ENCODE measurements at regions not wholly inside any gene's neighbourhood (a gene's known extent, or its start where the extent isn't known, plus 50 kb on each side); places are given as distances from the start of the nearest gene placed in this dataset.

GRCh38 chr3:1002010-1002409 lies 90.8 kb upstream of the CNTN6 start:
- ChIA-PET POLR2A (ENCODE audit: unreplicated experiment) (no interaction called here), CTCF (no interaction called here)
- intact Hi-C loops (cut with micrococcal nuclease; ENCODE audit: unreplicated experiment) = no loop called here
- no peak overlapping the region for H3K4me2 ChIP-seq
- no peaks in the 10 kb centered on the region for H3K9me2 ChIP-seq (ENCODE audit: insufficient read depth)
- H3K27ac ChIP-seq = no peak overlapping the region
- no peak for DNase-seq
- no peaks in the 10 kb centered on the region for H3K36me3 ChIP-seq (ENCODE audit: low read depth)
- no TSS peak for BruUV-seq (replicated peaks)
- H3K9me3 ChIP-seq (ENCODE audit: insufficient read depth, low read depth) = no peaks in the 10 kb centered on the region
- no peak overlapping the region for H2AFZ ChIP-seq
- H3K4me1 ChIP-seq (replicated peaks; ENCODE audit: insufficient read depth) = no peaks in the 10 kb centered on the region
- no peak overlapping the region for H3K4me3 ChIP-seq
- H3K27me3 ChIP-seq (ENCODE audit: insufficient read depth, low read depth) = no peaks in the 10 kb centered on the region
- no peaks in the 10 kb centered on the region for H3K79me2 ChIP-seq (ENCODE audit: low read depth)
- no peaks in the 10 kb centered on the region for H4K20me1 ChIP-seq (ENCODE audit: insufficient read depth)
- no peaks in the 10 kb centered on the region for H3F3A ChIP-seq (ENCODE audit: insufficient read depth, low read depth)
- TF ChIP-seq EZH2 (IDR thresholded peaks at IDR 0.05; ENCODE audit: low read depth) = no peak
- TF ChIP-seq CTCF (conservative IDR thresholded peaks at IDR 0.05) = no peak

- Histone ChIP-seq H3F3A (ENCODE audit: insufficient read depth, low read depth) (no peaks in the 10 kb centered on the region), H3K4me3 (no peak overlapping the region), H2AFZ (no peak overlapping the region), H3K27me3 (ENCODE audit: insufficient read depth, low read depth) (no peaks in the 10 kb centered on the region), H3K4me2 (no peak overlapping the region), H3K9me2 (ENCODE audit: insufficient read depth) (no peaks in the 10 kb centered on the region), H3K27ac (no peak overlapping the region), H3K4me1 (replicated peaks; ENCODE audit: insufficient read depth) (no peaks in the 10 kb centered on the region), H3K36me3 (ENCODE audit: low read depth) (no peaks in the 10 kb centered on the region), H4K20me1 (ENCODE audit: insufficient read depth) (no peaks in the 10 kb centered on the region), H3K9me3 (ENCODE audit: insufficient read depth, low read depth) (no peaks in the 10 kb centered on the region), H3K79me2 (ENCODE audit: low read depth) (no peaks in the 10 kb centered on the region)
- no peak for TF ChIP-seq EZH2 (IDR thresholded peaks at IDR 0.05; ENCODE audit: low read depth)
- TF ChIP-seq CTCF (conservative IDR thresholded peaks at IDR 0.05) = no peak
- CTCF ChIA-PET = no interaction called here
- POLR2A ChIA-PET (ENCODE audit: unreplicated experiment) = no interaction called here
- BruUV-seq (replicated peaks) = no TSS peak
- no peak for DNase-seq
- intact Hi-C loops (cut with micrococcal nuclease; ENCODE audit: unreplicated experiment) = no loop called here
Measured at GRCh38 chr3:1007866-1008265, 85.0 kb upstream of the CNTN6 start.

- Histone ChIP-seq H3K4me1 (replicated peaks; ENCODE audit: insufficient read depth) (no peaks in the 10 kb centered on the region), H3K79me2 (ENCODE audit: low read depth) (no peaks in the 10 kb centered on the region), H3K9me2 (ENCODE audit: insufficient read depth) (no peaks in the 10 kb centered on the region), H3K27ac (no peak overlapping the region), H3K9me3 (ENCODE audit: insufficient read depth, low read depth) (no peaks in the 10 kb centered on the region), H3F3A (ENCODE audit: insufficient read depth, low read depth) (no peaks in the 10 kb centered on the region), H3K36me3 (ENCODE audit: low read depth) (no peaks in the 10 kb centered on the region), H3K27me3 (ENCODE audit: insufficient read depth, low read depth) (no peaks in the 10 kb centered on the region), H3K4me3 (no peak overlapping the region), H2AFZ (no peak overlapping the region), H3K4me2 (no peak overlapping the region), H4K20me1 (ENCODE audit: insufficient read depth) (no peaks in the 10 kb centered on the region)
- no peak for TF ChIP-seq EZH2 (IDR thresholded peaks at IDR 0.05; ENCODE audit: low read depth)
- TF ChIP-seq CTCF (conservative IDR thresholded peaks at IDR 0.05) = no peak
- DNase-seq = no peak
- intact Hi-C loops (cut with micrococcal nuclease; ENCODE audit: unreplicated experiment) = no loop called here
- ChIA-PET POLR2A (ENCODE audit: unreplicated experiment) (no interaction called here), CTCF (no interaction called here)
- BruUV-seq (replicated peaks) = no TSS peak
Measured at GRCh38 chr3:1010228-1010627, 82.6 kb upstream of the CNTN6 start.
